GM23248 (cell line): ENCODE measurements at regions not wholly inside any gene's neighbourhood (a gene's known extent, or its start where the extent isn't known, plus 50 kb on each side); places are given as distances from the start of the nearest gene placed in this dataset.

ENCODE experiments used
- EZH2 ChIP-seq: fragments of 200-600 bp; sonication (generic); IDR thresholded peaks from 2 replicates; pipeline ENCODE4 v1.6.1; 2018; ENCODE audit warnings: antibody characterized with exemption, mild to moderate bottlenecking; ENCODE audit not compliant: insufficient read depth, poor library complexity, severe bottlenecking
- EZH2phosphoT487 ChIP-seq: fragments of 200-600 bp; sonication (generic); IDR thresholded peaks from 2 replicates; pipeline ENCODE4 v1.6.1; 2018; ENCODE audit warnings: antibody characterized with exemption, moderate library complexity, mild to moderate bottlenecking, low read depth; ENCODE audit not compliant: insufficient read depth

DNA sequence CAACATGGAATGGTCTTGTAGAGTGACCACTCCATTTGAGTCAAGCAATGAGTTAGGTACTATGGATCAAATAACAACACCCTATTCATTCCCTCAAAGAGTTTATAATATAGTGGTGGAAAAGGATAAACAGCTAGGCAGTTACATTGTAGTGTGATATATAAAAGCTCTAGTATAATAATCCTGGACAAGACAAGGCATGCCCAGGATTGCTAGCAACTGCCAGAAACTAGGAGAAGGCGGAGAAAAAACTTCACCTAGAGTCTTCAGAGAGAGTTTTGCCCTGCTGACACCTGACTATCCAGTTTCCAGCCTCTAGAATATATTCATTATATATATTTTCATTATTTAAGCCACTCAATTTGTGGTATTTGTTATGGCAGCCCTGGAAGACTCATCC is 530.6 kb downstream of the KLF12 start:
- TF ChIP-seq EZH2 (no peak), EZH2phosphoT487 (no peak)
